HepG2 (cell line): ENCODE measurements at regions not wholly inside any gene's neighbourhood (a gene's known extent, or its start where the extent isn't known, plus 50 kb on each side); places are given as distances from the start of the nearest gene placed in this dataset.

Source experiments
- ATAC-seq: fragments of 200-7000 bp; cut with Tn5 transposase; 3 replicates; pipeline ENCODE4 v1.9.1; 2020; ENCODE audit warnings: mild to moderate bottlenecking, moderate library complexity
- BruUV-seq: library from RNA; stranded (reverse); fragments of 400-500 nt; replicated peaks from 2 replicates; lab custom pipeline; 2021; lab: Mats Ljungman, UMichigan
- CTCF ChIA-PET: fragments of 300-600 bp; formaldehyde crosslinking; extraction: SDS; loops from one replicate; lab custom pipeline; 2021; ENCODE audit warnings: low total read pairs, inconsistent platforms, low intra/inter-chr PET ratio; lab: Yijun Ruan, JAX
- POLR2A ChIA-PET: fragments of 350-600 bp; sonication (Branson Sonifier 250); formaldehyde crosslinking; loops from one replicate; lab custom pipeline; 2020; ENCODE audit warnings: antibody characterized with exemption, inconsistent platforms; lab: Yijun Ruan, JAX
- DNase-seq: peaks from one replicate; pipeline ENCODE4 v3.0.0-alpha.2; 2015; ENCODE audit warnings: low spot score
- FAIRE-seq: peaks from 3 replicates; lab custom pipeline; 2011; peaks lifted over from hg19 to GRCh38; lab: Jason Lieb, UNC
- H2AFZ ChIP-seq: one replicate; pipeline ENCODE4 v1.6.1; 2011; ENCODE audit warnings: low read length, inconsistent platforms
- H3K27ac ChIP-seq: fragments of 300-600 bp; 3 replicates; pipeline ENCODE4 v1.8.0; 2011; ENCODE audit warnings: mixed run types, mild to moderate bottlenecking, mixed read lengths, low read length, inconsistent platforms; ENCODE audit not compliant: insufficient read depth; ENCODE audit errors: extremely low read length
- H3K27me3 ChIP-seq, 2 experiments: fragments of 200-600 bp in 1 of 2; 2 replicates in 1 of 2; 3 replicates in 1 of 2; pipeline versions ENCODE4 v1.6.0 to v1.8.0; 2011; ENCODE audit warnings: low read length in 2 of 2, mild to moderate bottlenecking in 2 of 2, moderate library complexity in 2 of 2, inconsistent platforms in 1 of 2; ENCODE audit not compliant: insufficient read depth in 2 of 2, control insufficient read depth in 1 of 2
- H3K36me3 ChIP-seq, 2 experiments: fragments of 200-600 bp in 1 of 2; replicated peaks in 1 of 2; 2 replicates in 1 of 2; 3 replicates in 1 of 2; pipeline versions ENCODE4 v1.5.1 to v1.8.0; 2011; ENCODE audit warnings: low read length in 2 of 2, inconsistent platforms in 1 of 2; ENCODE audit not compliant: insufficient read depth in 2 of 2, control insufficient read depth in 1 of 2
- H3K4me1 ChIP-seq: 2 replicates; pipeline ENCODE4 v1.5.1; 2012; ENCODE audit warnings: low read length, inconsistent platforms; ENCODE audit not compliant: insufficient read depth
- H3K4me2 ChIP-seq: 2 replicates; pipeline ENCODE4 v1.6.0; 2011; ENCODE audit warnings: low read depth, low read length, inconsistent platforms
- H3K4me3 ChIP-seq, 3 experiments: fragments of 200-600 bp in 1 of 3; sonication (generic), shearing (Covaris generic) in 1 of 3; replicated peaks in 1 of 3; 2 replicates each; pipeline ENCODE4 v1.5.1; 2011 to 2016; ENCODE audit warnings: low read length in 3 of 3, inconsistent platforms in 2 of 3, low read depth in 2 of 3, mild to moderate bottlenecking in 2 of 3, control low read depth in 1 of 3, mixed read lengths in 1 of 3; ENCODE audit not compliant: insufficient read depth in 1 of 3
- H3K79me2 ChIP-seq: one replicate; pipeline ENCODE4 v1.6.1; 2011; ENCODE audit warnings: low read length, inconsistent platforms; ENCODE audit not compliant: insufficient read depth
- H3K9ac ChIP-seq: 2 replicates; pipeline ENCODE4 v1.6.0; 2011; ENCODE audit warnings: mild to moderate bottlenecking, low read depth, low read length, inconsistent platforms; ENCODE audit not compliant: insufficient read depth
- H3K9me3 ChIP-seq: 2 replicates; pipeline ENCODE4 v1.5.1; 2012; ENCODE audit warnings: mild to moderate bottlenecking, low read length
- H4K20me1 ChIP-seq: 2 replicates; pipeline ENCODE4 v1.6.0; 2011; ENCODE audit warnings: inconsistent platforms, mild to moderate bottlenecking, low read length, moderate library complexity; ENCODE audit not compliant: insufficient read depth
- ATF6 ChIP-seq: sonication (generic); formaldehyde crosslinking; conservative IDR thresholded peaks from 2 replicates; pipeline ENCODE4 v1.4.0; 2020; ENCODE audit warnings: missing genetic modification reagents
- ATF7 ChIP-seq, 2 experiments: fragments of 450-650 bp in 1 of 2; sonication (generic) in 1 of 2; formaldehyde crosslinking in 1 of 2; IDR thresholded peaks; 2 replicates each; pipeline versions ENCODE4 v1.4.0 to v1.6.1; 2016 to 2020; ENCODE audit warnings: antibody characterized with exemption in 1 of 2, mild to moderate bottlenecking in 1 of 2, missing genetic modification reagents in 1 of 2
- CEBPG ChIP-seq: IDR thresholded peaks from 2 replicates; pipeline ENCODE4 v1.6.1; 2016
- ELF3 ChIP-seq: IDR thresholded peaks from 2 replicates; pipeline ENCODE4 v1.6.1; 2016; ENCODE audit warnings: missing genetic modification reagents, missing compliant biosample characterization
- NFIC ChIP-seq: IDR thresholded peaks from 2 replicates; pipeline ENCODE4 v1.6.1; 2012; ENCODE audit warnings: mild to moderate bottlenecking, low read length, inconsistent platforms
- SIX1 ChIP-seq: sonication (generic); formaldehyde crosslinking; IDR thresholded peaks from 2 replicates; pipeline ENCODE4 v1.4.0; 2020; ENCODE audit warnings: missing genetic modification reagents, borderline replicate concordance
- SSRP1 ChIP-seq: IDR thresholded peaks from 2 replicates; pipeline ENCODE4 v1.6.1; 2016; ENCODE audit warnings: control low read depth
- ZNF136 ChIP-seq: sonication (generic); formaldehyde crosslinking; IDR thresholded peaks from 2 replicates; pipeline ENCODE4 v1.8.1; 2022; ENCODE audit warnings: low read depth, mild to moderate bottlenecking, moderate library complexity, missing genetic modification reagents
- ZNF580 ChIP-seq: IDR thresholded peaks from 2 replicates; pipeline ENCODE4 v1.6.1; 2016; ENCODE audit warnings: low read depth, borderline replicate concordance
- ZNF709 ChIP-seq: sonication (generic); formaldehyde crosslinking; IDR thresholded peaks from 2 replicates; pipeline ENCODE4 v1.5.0; 2020; ENCODE audit warnings: mild to moderate bottlenecking, missing genetic modification reagents
- WGBS: methylation state at CpG from one replicate; pipeline ENCODE4 v1.1.6; 2017; ENCODE audit warnings: low lambda C conversion rate; 5-methylcytosine and 5-hydroxymethylcytosine counted together
- in situ Hi-C: cut with HindIII; loops from 2 replicates; pipeline ENCODE4 v1.10.0; 2017; ENCODE audit warnings: low pct_unique_long_range_greater_than_20kb; ENCODE audit not compliant: extremely low pct_ligation_motif_present
- intact Hi-C: fragments of 100-400 bp; cut with micrococcal nuclease; formaldehyde crosslinking; loops from one replicate; pipeline ENCODE4 v1.10.0; 2022; ENCODE audit not compliant: unreplicated experiment
- TF ChIP-seq, protein P1 (sequence below): sonication (generic); formaldehyde crosslinking; IDR thresholded peaks from 2 replicates; pipeline ENCODE4 v1.9.0; 2021; ENCODE audit warnings: missing genetic modification reagents, borderline replicate concordance

DNA sequence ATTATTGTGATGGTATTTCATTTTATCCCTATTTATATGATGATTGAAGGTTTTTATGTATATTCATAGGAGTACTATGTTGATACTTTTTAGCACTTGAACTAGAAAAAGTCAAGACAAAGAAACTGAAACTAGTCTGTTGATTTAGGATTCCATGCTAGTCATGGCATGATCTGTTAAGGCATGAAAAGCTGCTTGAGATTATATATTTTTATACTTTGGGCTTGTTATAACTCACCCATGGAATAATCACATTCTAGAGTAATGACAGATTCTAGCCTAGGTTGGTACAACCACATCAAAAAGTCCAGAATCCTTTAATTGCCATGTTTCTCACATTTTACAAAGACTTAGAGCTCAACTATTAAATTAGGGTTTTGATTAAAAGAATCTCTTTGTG, 472.6 kb upstream of the CELF4 start:
- FAIRE-seq (no peak), ATAC-seq (no peak), DNase-seq (no peak)
- Histone ChIP-seq H3K4me2 (no peak overlapping the region), H4K20me1 (no peaks in the 10 kb centered on the region), H3K27me3 (no peaks in the 10 kb centered on the region), H3K9me3 (no peaks in the 10 kb centered on the region), H3K4me3 (no peak overlapping the region), H3K79me2 (no peaks in the 10 kb centered on the region), H2AFZ (no peak overlapping the region), H3K27ac (no peak overlapping the region), H3K36me3 (no peaks in the 10 kb centered on the region), H3K9ac (no peak overlapping the region), H3K4me1 (no peaks in the 10 kb centered on the region)
- intact Hi-C loops (no loop called here), in situ Hi-C loops (no loop called here)
- CTCF ChIA-PET: no interaction called here
- BruUV-seq: no TSS peak
- POLR2A ChIA-PET: no interaction called here
- TF ChIP-seq, protein P1, sequence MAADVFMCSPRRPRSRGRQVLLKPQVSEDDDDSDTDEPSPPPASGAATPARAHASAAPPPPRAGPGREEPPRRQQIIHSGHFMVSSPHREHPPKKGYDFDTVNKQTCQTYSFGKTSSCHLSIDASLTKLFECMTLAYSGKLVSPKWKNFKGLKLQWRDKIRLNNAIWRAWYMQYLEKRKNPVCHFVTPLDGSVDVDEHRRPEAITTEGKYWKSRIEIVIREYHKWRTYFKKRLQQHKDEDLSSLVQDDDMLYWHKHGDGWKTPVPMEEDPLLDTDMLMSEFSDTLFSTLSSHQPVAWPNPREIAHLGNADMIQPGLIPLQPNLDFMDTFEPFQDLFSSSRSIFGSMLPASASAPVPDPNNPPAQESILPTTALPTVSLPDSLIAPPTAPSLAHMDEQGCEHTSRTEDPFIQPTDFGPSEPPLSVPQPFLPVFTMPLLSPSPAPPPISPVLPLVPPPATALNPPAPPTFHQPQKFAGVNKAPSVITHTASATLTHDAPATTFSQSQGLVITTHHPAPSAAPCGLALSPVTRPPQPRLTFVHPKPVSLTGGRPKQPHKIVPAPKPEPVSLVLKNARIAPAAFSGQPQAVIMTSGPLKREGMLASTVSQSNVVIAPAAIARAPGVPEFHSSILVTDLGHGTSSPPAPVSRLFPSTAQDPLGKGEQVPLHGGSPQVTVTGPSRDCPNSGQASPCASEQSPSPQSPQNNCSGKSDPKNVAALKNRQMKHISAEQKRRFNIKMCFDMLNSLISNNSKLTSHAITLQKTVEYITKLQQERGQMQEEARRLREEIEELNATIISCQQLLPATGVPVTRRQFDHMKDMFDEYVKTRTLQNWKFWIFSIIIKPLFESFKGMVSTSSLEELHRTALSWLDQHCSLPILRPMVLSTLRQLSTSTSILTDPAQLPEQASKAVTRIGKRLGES (CRISPR knock-in tag): no peak
- TF ChIP-seq SSRP1 (CRISPR knock-in tag): no peak
- no peak for TF ChIP-seq CEBPG
- TF ChIP-seq SIX1 (CRISPR knock-in tag): no peak

DNA sequence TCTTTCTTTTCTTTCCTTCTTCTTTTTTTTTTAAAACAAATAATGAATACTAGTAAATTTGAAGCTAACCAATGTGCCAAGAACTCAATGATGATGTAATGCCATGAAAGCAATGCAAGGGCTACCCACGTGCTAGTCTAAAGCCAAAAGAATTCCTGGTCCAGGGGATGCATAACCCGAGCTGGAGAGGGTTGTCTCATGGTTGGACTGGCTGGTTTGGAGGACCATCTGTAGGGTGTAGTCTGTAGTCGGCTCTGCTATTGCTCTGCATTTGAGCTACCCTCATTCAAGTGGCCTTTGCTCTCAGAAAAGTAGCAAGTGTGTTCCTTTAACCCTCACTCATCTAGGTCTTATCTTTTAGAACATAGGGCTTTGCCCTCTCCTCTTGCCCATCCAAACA, 469.6 kb upstream of the CELF4 start:
- ChIA-PET CTCF (no interaction called here), POLR2A (no interaction called here)
- FAIRE-seq: no peak
- H3K27ac ChIP-seq: no peak overlapping the region
- H3K9ac ChIP-seq: no peak overlapping the region
- no peak overlapping the region for H2AFZ ChIP-seq
- H3K27me3 ChIP-seq: no peaks in the 10 kb centered on the region
- H3K4me2 ChIP-seq: no peak overlapping the region
- DNase-seq: no peak
- H3K79me2 ChIP-seq: no peaks in the 10 kb centered on the region
- no peaks in the 10 kb centered on the region for H3K4me1 ChIP-seq
- BruUV-seq: no TSS peak
- intact Hi-C loops (no loop called here), in situ Hi-C loops (no loop called here)
- no peaks in the 10 kb centered on the region for H3K36me3 ChIP-seq
- H4K20me1 ChIP-seq: no peaks in the 10 kb centered on the region
- TF ChIP-seq ATF6 (CRISPR knock-in tag) (no peak), NFIC (no peak), ELF3 (CRISPR knock-in tag) (no peak), ZNF580 (CRISPR knock-in tag) (no peak), ZNF709 (no peak), ZNF136 (CRISPR knock-in tag) (no peak), ATF7 (IDR thresholded peaks at IDR 0.05) (0 out of 2 replicates have a peak, but pooled peaks have one; percentile 17), ATF7 (CRISPR knock-in tag; IDR thresholded peaks at IDR 0.05) (no peak)
- no peaks in the 10 kb centered on the region for H3K9me3 ChIP-seq
- ATAC-seq: no peak
- H3K4me3 ChIP-seq: no peak overlapping the region
- 10% methylated on average over 3 of the region's 3 CpGs for WGBS
